CD4-positive, alpha-beta T cell treated with Interleukin-21 for 1 hour (primary cell): ENCODE measurements at regions not wholly inside any gene's neighbourhood (a gene's known extent, or its start where the extent isn't known, plus 50 kb on each side); places are given as distances from the start of the nearest gene placed in this dataset.
"Not testable (repeated sequence)": the region's sequence is repeated elsewhere in the genome, so short reads cannot be mapped to it uniquely, and the experiment has no call there.

Experiments
- DNase-seq: peaks from one replicate; pipeline ENCODE4 v3.0.0-alpha.2; 2020

DNA sequence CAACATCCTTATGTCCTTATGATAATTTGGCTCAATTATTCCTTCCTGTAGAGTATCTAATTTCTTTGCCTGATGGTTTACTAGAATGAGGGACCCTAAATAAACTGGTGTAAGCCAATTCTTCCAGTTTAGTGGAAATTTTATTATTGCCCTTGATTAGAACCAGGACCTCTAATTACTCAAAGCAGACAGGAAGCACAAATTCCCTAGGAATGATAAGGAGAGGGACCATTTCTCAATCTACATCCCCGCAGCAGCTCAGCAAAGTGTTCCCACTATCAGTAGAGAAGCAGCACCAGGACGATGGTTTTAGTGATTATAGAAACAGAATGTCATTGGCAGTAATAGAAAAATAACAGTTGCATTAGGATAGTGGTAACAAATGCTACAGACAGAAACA is 97.1 kb downstream of the PLPPR4 start:
- DNase-seq, result no peak

DNA sequence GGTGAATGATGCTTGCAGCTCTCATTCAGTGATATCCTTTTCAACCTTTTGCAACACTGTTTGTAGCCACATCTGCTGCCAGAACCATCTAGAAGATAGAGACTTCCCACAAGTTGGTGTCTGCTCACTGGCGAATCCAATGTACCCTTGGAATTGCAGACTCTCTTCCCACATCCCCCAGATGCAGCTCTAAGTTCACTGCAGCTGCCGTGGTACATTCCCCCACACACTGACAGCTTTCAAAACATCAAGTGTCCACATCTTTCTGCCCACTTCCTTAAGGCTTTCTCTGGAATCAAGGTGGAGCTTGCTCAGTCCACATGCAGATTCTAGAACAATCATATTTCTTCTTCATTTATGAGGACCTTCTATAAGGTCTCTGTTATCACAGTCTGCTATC is 99.2 kb downstream of the PLPPR4 start:
- no peak for DNase-seq

DNA sequence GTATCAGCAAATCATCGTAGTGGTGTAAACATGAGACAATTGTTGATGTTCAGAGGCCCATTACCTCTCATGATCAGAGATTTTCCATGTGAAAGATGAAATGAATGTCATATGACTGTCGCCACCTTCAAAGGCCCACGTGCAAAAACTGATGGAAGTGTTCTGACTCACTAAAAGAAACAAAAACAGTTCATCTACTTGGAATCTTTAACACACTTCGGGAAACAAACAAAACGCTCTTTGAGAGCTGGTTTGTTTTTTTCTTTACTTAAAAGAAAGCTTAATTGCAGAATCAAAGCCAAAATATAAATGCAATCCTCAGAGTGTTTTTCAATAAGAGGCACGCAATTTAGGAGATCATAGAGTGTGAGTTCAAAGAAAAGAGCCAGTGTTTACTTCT is 100.8 kb downstream of the PLPPR4 start:
- DNase-seq, result no peak

DNA sequence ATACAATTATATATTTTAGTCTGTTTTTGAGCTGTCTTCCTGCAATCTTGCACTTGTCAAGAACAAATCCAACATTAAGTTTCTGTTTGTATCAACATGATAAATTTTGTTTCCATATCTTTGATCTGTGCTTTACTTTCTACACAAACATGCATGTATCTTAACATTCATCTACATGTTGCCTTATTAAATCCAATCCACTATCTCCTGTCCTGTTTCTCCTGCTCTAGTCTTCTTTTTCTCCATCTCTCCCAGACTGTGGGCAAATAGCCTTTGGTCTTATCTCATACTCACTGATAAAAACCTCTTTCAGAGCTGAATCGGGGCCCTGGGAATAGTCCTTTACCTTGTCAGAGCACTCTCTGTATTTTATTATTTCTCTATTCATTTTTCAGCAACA is 101.3 kb downstream of the PLPPR4 start:
- DNase-seq, result no peak

DNA sequence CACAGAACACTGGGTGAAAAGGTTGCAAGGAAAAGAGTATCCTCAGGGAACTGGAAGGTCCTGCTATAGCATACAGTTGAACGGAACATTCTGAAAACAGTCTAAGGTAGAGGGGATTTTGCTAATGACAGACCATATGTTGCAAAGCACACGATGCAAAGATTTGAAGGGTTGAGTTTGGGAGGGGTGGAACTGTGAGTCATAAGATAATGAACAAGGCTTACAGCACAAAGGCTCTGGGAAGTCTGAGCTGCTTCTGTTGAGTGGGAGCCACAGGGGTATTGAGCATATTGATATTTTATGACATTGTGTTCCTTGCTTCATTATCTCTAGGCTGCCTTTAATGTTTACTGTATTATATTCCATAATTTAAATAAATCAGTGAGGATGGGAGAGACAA is 104.9 kb downstream of the PLPPR4 start:
- DNase-seq, result no peak

DNA sequence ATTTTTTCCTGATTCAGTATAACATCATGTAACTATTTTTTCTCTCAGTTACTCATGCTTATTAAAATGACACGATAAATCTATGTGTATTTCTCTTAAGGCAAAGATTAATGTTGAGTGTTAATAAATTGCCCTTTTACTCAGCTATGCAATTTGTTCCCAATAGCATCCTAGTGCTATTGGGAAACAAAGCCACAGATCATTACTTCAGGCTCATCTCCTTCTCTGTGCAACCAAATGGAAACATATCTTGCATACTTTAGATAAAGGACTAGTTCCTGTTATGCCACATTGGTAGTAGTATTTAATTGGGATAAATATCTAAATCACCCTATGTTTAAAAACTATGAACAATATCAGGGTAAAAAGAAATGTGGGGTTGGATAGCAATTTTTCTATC is 106.2 kb downstream of the PLPPR4 start:
- no peak for DNase-seq

DNA sequence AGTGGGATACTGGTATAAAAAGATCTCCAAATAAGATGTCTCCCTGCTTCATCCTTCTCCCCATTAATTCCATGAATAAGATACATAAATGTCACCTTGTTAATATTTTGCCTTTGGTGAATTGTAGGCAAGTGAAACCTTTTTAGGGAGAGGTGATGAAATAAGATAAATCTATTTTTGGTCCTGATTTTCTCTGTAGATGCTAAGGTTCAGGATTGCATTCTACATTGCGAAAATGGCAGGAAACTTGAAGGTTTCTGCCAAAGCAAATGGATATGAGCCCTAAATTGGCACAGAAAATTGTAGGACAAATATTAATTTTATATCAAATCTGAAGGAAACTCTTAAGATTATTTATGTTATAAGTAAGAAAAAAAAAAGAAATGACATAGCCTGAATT is 107.1 kb downstream of the PLPPR4 start:
- no peak for DNase-seq

DNA sequence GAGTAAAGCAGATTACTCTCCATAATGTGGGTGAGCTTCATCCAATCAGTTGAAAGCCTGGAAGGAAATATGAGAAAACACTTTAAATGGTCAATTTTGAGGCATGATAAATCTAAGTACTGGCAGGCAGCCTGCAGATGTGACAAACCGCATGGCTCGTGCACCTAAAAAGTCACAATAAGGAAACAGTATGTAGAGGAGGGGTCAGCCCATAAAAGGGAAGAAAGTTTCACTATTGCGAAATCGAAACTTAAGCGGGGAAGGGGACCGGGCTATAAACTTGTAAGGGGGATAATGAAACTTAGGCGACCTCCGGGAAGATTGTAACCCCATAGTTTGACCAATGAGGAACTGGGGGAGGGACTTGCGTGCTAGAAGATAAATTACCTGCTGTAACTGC is 109.8 kb downstream of the PLPPR4 start:
- DNase-seq, result no peak

DNA sequence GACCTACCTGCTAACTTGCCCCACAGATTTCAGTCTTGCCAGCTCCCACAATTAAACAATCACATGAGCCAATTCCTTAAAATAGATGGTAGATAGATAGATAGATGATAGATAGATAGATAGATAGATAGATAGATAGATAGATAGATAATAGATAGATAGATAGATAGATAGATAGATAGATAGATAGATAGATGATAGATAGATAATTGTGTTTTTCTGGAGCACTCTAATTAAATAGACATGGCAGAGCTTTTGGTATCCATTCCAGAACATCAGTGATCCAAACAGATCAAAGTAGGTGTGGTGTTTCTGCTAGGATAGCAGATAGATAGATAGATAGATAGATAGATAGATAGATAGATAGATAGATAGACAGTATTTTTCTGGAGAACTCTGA is 110.4 kb downstream of the PLPPR4 start:
- not testable (repeated sequence) for DNase-seq

DNA sequence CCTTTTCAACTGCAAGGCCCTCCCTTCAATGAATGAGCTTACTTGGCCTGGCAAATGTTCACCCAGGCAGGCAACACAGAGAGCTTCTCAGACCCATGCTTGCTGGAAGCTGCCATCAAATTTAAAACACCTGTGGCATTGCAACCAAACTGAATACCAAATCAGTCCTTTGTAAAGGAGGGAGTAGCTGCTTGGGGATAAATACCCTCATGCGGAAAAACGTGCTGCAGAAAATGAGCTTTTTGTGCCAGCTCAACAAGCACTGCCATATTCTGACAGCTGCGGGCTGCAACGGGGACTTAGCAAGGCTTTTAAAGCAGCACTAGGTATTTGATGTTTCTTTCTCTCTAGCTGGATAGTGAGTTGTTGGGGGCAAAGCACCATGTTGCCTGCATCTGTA is 119.7 kb downstream of the PLPPR4 start:
- DNase-seq, result no peak

DNA sequence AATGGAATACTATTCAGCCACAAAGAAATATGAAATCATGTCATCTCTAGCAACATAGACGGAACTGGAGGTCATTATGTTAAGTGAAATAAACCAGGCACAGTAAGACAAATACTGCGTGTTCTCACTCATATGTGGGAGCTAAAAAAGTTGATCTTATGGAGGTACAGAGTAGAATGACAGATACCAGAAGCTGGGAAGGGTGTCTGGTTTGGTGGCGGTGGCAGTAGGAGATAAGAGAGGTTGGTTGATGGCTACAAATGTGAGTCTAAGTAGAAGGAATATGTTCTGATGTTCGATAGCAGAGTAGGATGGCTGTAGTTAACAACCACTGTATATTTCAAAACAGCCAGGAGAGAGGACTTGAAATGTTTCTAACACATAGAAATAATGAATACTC is 121.6 kb downstream of the PLPPR4 start:
- no peak for DNase-seq

DNA sequence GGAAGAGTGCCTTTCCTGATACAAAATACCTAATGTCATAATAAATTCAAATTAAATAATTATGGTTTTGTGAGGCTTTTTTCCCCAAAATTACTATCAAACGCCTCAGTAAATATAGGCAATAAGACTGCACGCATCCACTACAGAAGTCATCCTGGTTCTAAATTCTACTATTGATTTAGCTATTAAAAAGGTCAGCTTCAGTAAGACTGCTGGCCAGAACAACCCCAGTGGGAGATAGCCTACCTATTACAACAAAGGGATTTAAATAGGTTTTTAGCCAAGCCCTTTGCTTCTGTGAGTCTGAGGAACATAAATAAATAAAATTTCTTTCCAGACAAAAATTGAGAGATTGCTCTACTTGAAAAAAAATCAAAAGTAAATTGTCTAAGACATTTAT is 132.1 kb downstream of the PLPPR4 start:
- DNase-seq, result no peak

DNA sequence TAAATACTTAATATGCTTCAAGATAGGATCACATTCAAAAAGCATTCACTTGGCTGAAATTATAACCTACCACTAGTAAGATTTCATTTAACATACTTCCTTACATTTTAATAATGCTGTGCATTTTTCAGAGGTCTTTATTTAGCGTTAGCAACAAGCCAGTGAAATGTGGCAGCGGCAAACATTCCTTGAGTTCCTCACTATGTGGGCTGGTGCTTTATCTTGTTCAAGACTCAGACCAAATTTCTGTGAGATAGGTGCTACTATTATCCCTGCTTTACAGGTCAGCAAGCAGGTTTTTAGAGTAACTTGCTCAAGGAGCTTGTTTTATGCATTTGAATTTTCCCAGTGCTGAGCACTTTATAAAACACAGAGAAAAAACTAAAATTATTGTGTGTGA is 132.7 kb downstream of the PLPPR4 start:
- no peak for DNase-seq

DNA sequence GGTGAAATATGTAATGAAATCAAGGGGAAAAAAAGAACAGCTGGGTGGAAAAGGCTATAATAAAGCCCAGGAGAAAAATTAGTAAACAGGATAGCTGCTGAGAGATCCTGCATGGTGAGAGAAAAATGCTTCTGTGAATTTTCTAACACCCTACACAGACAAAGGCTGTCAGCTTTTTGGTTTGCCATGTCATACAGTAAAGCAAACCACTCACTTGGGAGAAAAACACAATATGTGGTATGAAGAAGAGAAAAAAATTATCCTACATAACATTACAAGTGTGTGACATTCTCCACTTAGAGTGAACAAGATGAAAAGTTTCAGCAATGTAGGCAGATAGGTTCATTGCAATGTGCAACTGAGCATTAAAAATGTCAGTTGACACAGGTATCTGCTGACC is 133.6 kb downstream of the PLPPR4 start:
- no peak for DNase-seq

DNA sequence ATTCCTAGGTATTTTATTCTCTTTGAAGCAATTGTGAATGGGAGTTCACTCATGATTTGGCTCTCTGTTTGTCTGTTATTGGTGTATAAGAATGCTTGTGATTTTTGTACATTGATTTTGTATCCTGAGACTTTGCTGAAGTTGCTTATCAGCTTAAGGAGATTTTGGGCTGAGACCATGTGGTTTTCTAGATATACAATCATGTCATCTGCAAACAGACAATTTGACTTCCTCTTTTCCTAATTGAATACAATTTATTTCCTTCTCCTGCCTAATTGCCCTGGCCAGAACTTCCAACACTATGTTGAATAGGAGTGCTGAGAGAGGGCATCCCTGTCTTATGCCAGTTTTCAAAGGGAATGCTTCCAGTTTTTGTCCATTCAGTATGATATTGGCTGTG is 137.3 kb downstream of the PLPPR4 start:
- DNase-seq, result not testable (repeated sequence)

DNA sequence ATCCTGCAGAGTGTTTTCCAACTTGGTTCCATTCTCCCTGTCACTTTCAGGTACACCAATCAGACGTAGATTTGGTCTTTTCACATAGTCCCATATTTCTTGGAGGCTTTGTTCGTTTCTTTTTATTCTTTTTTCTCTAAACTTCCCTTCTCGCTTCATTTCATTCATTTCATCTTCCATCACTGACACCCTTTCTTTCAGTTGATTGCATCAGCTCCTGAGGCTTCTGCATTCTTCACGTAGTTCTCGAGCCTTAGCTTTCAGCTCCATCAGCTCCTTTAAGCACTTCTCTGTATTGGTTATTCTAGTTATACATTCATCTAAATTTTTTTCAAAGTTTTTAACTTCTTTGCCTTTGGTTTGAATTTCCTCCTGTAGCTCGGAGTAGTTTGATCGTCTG is 140.1 kb downstream of the PLPPR4 start:
- not testable (repeated sequence) for DNase-seq

DNA sequence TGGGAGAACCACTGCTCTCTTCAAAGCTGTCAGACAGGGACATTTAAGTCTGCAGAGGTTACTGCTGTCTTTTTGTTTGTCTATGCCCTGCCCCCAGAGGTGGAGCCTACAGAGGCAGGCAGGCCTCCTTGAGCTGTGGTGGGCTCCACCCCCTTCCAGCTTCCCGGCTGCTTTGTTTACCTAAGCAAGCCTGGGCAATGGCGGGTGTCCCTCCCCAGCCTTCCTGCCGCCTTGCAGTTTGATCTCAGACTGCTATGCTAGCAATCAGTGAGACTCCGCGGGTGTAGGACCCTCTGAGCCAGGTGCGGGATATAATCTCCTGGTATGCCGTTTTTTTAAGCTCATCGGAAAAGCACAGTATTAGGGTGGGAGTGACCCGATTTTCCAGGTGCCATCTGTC is 141.0 kb downstream of the PLPPR4 start:
- not testable (repeated sequence) for DNase-seq

DNA sequence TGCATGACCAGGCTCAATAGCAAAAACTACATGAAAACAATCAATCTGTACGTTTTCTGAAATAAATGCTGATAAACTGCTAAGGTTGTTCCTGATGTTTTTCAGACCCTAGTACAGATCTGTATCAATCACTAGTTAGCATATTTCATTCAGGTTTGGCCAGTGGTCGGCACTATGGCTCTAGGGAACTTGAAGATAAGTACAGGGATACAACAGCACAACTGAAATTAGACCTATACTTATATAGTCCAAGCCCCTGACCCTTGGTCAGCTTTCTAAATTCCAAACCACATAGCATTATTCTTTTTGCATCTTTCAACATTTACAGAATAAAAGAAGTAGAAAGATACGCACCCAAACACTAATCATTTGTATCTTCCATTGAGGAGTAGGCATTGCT is 142.7 kb downstream of the PLPPR4 start:
- no peak for DNase-seq

DNA sequence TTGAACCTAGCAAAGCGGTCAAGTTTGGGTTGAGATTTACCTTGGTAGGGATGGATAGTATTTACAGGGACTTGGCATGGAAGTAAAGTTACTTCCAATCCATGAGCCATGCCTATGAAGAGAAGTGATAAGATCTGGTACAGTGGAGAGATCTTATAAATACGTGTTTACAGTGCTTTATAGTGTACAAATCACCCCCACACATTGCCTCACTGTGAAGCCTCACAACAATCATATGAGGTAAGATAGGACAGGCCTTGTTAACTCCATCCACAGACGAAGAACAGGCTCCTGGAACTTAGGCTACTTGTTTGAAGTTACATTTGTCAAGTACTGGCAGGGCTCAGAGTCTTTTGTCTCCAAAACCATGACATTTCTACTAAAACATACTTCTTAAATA is 159.8 kb downstream of the PLPPR4 start:
- no peak for DNase-seq

DNA sequence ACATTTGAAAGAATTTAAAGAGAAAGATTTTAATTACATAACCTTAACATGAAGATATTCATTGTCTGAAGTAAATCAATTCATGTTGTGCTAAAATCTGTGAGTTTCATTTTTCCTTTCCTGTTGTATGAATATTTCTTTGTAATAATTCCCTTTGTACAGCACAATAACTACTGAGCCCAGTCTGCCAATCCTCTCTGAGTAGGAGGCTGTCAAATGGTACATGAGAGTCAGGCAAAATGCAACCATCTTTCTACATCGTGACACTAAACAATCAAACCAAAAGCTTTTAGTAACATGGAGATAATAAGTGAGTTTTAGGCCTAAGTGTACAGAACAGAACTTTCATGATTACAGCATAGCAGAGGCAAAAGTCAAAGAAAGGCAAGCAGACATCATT is 165.5 kb downstream of the PLPPR4 start:
- no peak for DNase-seq

DNA sequence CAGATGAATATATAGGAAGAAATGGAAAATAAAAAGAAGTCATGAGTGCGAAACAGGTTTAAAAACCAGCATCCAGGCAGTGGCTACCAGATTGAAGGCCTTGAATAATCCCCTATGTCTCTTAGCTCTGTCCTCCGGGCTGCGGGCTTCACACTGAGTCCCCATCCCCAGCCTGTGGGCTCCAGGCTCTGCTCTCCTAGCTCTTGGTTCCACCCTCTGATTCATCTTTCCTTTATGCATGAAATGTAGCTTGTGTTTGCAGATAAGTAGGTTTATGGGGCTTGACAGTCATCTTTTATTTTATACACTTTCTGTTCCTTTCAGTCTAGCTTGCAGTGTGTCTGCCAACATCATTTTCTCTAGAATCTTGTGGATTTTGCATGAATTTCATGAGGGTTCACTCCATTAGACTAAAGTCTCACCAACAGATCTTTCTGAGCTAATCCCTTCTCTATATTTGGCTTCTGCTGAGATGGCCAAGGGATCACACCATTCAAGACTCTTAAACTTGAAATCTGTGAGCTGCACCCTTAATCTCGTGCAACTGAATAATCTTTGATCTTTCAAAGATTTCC is 174.5 kb downstream of the PLPPR4 start:
- no peak for DNase-seq

DNA sequence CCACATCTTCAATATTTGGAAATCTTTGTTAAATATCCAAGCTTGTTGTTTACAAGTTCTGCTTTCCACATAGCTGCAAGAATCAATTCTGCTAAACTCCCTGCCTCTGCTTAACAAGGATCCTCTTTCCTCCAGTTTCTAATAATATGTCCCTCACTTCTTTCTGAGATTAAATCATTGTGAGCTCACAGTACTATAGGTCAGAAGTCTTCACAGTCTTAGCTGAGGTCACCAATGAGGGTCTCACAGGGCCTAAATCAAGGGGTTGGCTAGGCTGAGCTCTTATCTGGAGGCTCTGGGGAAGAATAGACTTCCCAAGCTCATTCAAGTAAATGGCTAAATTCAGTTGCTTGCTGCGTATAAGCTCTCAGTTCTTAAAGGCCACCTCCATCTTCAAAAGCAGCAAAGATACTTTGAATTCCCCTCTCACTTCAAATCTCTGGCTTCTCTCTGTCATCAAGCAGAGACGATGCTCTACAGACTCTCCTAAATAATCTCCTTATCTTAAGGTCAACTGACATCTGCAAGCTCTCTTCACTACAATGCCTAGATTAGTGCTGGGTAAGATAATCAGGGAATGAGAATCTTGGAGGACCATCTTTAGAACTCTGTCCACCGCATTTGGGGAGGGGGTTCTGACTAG is 175.3 kb downstream of the PLPPR4 start:
- DNase-seq, result no peak

DNA sequence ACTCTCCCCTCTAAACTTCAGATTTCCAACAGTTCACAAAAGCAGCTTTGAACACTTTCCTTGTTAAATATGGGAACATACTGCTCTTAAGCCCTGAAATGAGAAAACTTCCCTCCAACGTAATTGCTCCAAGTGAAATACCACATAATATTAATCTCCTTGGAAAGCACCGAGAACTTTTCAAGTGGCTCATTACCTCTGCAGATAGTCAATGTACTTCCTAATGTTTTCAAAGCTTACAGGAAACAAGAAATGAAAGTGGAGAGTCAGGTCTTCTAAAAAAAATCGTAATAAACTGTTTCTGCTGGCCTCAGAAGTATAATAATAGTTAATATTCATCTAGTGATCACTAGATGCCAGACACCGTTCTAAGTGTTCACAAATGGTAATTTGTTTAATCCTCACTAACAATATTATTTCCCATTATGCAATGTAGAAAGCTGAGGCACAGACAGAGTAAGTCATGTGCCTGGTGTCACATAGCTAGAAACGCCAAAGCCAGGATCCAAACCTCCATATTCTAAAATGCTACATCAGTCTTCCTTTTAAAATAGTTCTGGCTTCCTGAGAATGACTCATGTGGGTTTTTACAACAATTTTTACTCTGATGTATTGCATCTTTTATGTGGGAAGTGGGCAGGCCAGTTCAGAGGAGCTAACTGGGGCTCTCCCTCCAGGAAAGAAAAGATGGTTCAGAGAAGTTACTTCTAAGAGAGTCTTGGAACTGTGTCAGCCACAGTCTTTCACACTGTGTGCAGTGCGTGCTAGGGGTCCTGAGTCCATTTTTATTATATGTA is 177.2 kb downstream of the PLPPR4 start:
- no peak for DNase-seq

DNA sequence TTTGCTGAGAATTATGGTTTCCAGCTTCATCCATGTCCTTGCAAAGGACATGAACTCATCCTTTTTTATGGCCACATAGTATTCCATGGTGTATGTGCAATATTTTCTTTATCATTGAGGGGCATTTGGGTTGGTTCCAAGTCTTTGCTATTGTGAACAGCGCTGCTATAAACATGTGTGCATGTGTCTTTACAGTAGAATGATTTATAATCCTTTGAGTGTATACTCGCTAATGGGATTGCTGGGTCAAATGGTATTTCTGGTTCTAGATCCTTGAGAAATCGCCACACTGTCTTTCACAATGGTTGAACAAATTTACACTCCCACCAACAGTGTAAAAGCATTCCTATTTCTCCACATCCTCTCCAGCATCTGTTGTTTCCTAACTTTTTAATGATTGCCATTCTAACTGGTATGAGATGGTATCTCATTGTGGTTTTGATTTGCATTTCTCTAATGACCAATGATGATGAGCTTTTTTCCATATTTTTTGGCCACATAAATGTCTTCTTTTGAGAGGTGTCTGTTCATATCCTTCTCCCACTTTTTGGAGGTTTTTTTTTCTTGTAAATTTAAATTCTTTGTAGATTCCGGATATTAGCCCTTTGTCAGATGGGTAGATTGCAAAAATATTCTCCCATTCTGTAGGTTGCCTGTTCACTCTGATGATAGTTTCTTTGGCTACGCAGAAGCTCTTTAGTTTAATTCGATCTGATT is 180.1 kb downstream of the PLPPR4 start:
- not testable (repeated sequence) for DNase-seq
